ENCODE measurements at regions not wholly inside any gene's neighbourhood (a gene's known extent, or its start where the extent isn't known, plus 50 kb on each side); places are given as distances from the start of the nearest gene placed in this dataset.

GRCh38 chr11:87428266-87428665 lies 390.5 kb downstream of the TMEM135 start:
- DNase-seq (ENCODE audit: low read depth), result peak; percentile 17

DNA sequence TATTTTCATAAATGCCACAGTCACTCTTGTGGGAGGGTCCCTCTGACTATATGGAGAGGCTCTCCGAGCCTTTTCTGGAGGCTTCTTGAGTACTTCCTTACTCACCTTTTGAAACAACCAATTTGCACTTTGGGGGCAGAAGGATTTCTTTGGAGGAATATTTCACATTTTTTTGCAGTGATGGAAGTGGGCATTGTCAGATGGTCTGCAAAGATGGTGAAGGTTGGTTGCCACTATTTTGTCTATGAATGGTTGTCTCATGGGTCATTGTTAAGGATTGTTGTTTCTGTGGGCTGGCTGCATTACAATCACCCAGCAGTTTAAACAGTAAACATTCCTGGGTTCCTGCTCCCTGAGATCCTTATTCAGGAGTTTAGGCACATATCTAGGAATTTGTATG lies 388.2 kb downstream of the TMEM135 start:
- DNase-seq (ENCODE audit: low read depth), result no peak

DNA sequence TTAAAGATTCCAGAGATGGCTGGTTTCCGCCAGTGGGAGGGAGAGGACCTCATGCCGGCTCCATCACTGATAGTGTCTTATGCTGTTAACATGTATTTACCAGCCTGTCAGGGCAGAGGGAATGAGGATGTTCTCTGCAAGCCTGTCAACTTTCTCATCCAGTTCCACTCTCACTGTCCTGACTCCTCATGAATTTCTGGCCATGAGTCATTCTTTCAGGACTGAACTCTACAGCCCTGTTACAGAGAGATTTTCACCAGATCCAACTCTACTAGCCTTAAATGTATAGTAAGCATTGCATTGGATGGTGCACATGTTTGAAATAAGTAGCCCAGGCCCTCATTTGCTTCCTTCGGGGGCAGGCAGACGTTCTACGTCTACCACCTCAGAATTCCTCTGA lies 387.7 kb downstream of the TMEM135 start:
- DNase-seq (ENCODE audit: low read depth), result peak; percentile 11

DNA sequence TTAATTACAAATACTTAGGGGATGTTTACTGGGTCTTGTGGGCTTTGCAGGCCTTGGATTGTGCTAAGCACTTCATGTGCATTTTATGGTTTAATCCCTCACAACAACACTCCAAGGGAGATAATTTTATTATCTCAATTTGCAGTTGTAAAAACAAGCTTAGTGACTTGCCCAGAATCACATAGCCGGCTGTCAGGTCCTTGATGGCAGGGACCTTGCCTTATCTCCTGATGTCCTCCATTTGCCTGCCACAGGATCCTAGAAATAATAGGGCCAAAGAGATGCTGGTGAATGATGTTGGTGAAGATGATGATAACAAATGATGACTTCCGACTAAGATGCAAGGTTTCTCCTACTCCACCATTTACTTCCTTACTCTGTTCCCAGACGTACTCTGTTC lies 385.4 kb downstream of the TMEM135 start:
- DNase-seq (ENCODE audit: low read depth), result no peak

DNA sequence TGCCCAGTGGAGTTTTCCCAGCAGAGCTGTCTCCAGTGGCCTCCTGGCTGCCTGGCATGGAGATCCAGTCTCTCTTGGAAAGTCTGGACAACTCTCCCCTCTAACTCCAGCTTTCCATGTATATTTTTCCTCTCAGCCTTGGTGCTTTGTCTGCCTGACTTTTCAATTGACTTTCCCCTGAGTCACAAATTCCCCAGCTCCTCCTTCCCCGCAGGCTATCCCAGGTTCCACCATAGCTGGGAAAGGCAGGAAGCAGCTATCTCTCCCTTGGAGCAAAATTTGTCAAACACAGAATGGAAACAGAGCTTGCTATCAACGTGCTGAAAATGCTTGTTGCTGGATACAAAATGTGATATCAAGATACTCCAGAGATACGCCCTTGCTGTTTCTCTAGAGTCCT lies 384.8 kb downstream of the TMEM135 start:
- DNase-seq (ENCODE audit: low read depth), result no peak

DNA sequence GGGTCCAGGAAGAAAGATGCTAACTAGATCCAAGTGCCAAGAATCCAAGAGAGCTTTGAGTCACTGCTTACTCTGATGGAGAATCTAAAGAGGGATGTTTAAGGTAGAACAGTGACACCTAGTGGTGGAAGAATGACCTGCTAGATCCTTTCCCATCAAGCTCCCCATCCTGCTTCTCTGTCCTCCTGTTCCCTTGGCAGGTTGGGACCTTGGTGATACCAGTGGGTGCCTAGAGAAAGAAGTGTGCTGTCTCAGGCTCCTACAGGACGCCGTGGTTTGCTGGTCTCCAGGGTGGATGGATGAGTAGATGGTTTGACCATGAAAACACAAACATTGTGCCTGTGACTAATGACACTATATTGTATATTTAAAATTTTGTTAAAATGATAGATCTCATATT lies 383.7 kb downstream of the TMEM135 start:
- peak; percentile 83 for DNase-seq (ENCODE audit: low read depth)

DNA sequence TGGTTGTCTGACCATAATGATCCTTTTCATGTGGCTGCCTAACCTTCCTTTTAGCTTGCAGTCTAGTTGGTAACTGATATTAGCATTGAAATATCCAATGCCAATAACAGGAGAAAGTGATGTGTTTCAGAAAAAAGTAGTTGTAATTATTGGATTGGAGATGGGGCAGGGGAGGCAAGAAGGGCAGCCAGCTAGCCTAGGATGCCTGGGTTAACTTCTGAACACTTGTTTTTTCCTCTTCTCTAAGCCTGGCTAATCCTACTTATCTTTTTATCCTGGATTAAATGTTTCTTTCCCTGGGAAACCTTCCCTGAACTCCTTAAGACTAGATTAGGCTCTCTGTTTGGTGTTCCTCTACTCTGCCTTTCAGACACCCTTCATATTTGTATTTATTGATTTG lies 380.2 kb downstream of the TMEM135 start:
- DNase-seq (ENCODE audit: low read depth), result no peak

DNA sequence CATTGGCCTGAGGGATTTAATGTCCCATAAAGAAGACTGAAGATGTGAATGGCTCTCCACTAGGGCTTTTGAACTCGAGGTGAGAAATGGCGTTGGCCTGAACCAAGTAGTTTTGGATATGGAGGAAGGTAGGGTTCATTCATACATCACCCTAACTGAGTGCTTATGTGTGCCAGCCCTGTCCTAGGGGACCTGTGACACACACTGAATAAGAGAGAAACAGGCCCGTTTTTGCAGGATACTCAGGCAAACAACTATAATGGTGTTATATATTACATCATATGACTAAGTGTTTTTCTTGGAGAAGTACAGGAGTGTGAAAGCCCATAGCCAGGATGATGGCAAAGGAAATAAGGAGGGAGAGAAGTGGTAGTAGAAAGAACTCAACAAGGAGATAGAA lies 368.1 kb downstream of the TMEM135 start:
- no peak for DNase-seq (ENCODE audit: low read depth)

GRCh38 chr11:87405356-87405755 lies 367.6 kb downstream of the TMEM135 start:
- DNase-seq (ENCODE audit: low read depth), result no peak

GRCh38 chr11:87401653-87402052 lies 363.9 kb downstream of the TMEM135 start:
- no peak for DNase-seq (ENCODE audit: low read depth)

GRCh38 chr11:87399341-87399740 lies 361.6 kb downstream of the TMEM135 start:
- DNase-seq (ENCODE audit: low read depth), result no peak

GRCh38 chr11:87398931-87399330 lies 361.2 kb downstream of the TMEM135 start:
- no peak for DNase-seq (ENCODE audit: low read depth)

DNA sequence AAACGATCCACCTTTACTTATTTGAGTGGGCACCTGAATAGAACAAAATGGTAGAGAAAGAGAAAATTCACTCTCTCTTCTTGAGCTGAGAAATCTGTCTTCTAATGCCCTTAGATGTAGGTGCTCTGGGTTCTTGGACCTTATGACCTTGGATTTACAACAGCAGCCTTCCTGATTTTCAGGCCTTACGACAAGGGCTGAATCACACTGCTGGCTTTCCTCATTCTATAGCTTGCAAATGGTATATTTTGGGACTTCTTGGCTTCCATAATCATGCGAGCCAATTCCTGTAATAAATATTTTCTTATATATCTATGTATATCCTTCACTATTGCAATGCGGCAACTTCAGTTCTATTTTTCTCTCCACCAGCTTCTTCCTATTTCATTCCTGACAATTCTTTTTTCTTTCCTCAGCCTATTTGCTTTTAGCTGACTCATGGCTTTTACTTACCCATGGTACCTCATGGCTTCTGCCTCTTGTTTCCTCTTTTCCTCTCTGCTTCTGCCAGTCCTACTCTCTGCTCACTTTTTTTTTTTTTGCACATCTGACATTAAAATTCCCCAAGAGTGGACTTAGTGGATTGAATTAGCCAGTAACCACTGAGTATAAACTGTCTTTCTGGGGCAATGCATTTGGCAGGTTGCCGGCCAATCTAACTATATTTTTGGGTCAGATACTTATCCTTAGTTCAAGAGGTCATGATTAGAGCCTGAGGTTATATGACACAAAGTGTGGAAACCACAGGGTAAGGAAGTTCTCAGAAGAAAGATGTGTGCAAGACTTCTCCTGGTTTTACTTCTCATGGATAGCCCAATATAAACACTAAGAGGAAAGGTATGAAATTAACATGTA lies 359.5 kb downstream of the TMEM135 start:
- no peak for DNase-seq (ENCODE audit: low read depth)

- no peak for DNase-seq (ENCODE audit: low read depth)
These were observed 357.2 kb downstream of the TMEM135 start for GRCh38 chr11:87394924-87395323.

DNA sequence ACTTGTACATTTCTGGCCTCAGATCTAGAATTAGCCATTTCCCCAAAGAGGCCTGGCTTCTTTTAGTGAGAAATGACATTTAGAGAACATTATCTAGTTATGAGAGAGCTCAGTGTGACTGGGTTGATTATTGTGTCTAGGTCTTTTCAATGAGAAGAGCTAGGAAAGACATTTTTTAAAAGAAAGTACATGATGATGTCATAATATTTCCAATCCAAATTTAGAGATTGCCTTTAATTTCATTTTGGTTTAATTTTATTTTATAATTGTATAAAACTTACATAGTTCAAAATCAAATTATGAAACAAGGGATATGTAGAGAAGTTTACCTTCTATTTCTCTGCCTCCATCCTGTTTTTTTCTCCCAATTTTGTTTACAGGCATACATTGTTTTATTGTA lies 354.9 kb downstream of the TMEM135 start:
- DNase-seq (ENCODE audit: low read depth), result no peak

DNA sequence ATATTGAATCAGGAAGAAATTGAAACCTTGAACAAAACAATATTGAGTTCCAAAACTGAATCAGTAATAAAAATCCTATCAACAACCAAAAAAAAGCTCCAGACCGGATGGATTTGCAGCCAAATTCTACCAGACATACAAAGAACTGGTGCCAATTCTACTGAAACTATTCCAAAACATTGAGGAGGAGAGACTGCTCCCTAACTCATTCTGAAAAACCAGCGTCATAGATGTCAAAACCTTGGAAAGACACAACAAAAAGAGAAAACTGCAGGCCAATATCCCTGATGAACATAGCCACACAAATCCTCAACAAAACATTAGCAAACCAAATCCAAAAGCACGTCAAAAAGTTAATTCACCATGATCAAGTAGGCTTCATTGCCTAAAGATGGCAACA lies 353.8 kb downstream of the TMEM135 start:
- no peak for DNase-seq (ENCODE audit: low read depth)

- no peak for DNase-seq (ENCODE audit: low read depth)
These were observed 346.5 kb downstream of the TMEM135 start for GRCh38 chr11:87384078-87384729.

DNA sequence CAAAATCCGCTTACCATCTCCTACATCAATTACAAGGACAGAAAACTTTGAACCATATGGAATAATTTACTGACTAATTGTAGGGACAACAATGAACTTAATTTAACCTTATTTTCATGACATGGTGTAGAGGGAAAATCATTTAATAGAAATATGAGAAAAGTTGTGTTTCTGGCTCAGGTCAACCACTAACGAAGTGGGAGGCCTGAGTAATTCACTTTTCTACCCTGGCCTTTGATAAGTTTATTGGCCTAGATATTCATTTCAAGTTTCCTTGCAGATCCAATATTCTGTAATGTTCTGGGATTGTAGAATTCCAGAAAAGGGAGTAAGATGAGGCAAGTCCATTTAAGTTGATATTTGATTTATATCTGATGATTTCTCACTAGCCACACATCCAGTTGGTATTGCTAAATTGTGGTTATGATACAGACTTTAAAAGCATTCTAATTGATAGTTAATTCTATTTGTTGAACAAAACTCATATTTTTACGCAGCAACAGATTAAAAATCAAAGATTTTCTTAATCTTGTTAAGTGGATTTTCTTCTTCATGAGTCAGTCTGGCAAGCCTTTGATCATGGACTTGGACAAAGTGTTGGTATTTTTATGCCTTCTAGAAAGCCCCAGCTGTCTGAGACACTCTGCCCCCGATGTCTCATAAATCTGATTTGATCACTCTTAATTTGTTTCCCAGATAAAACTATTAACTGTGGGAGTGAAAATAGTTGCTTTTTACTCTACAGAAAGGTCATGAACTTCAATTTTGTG lies 336.5 kb downstream of the TMEM135 start:
- no peak for DNase-seq (ENCODE audit: low read depth)
